RWPE2 (cell line): ENCODE measurements at regions not wholly inside any gene's neighbourhood (a gene's known extent, or its start where the extent isn't known, plus 50 kb on each side); places are given as distances from the start of the nearest gene placed in this dataset.

Experiments used
- ATAC-seq: fragments of 200-7000 bp; cut with Tn5 transposase; 3 replicates; pipeline ENCODE4 v1.9.1; 2021; ENCODE audit warnings: low read depth
- DNase-seq: peaks from one replicate; pipeline ENCODE4 v3.0.0-alpha.2; 2020; ENCODE audit warnings: low spot score
- H3K27ac ChIP-seq: fragments of 450-650 bp; 2 replicates; pipeline ENCODE4 v1.5.1; 2017; ENCODE audit warnings: mild to moderate bottlenecking; ENCODE audit not compliant: poor library complexity, severe bottlenecking
- H3K27me3 ChIP-seq: fragments of 250-450 bp; sonication (Bioruptor Pico); 2 replicates; pipeline ENCODE4 v1.5.1; 2021; ENCODE audit warnings: mild to moderate bottlenecking, moderate library complexity; ENCODE audit not compliant: insufficient read depth, poor library complexity, severe bottlenecking
- H3K36me3 ChIP-seq: fragments of 250-450 bp; sonication (Bioruptor Pico); 2 replicates; pipeline ENCODE4 v1.5.1; 2020; ENCODE audit warnings: low read depth, mild to moderate bottlenecking, moderate library complexity
- H3K4me1 ChIP-seq: fragments of 250-450 bp; sonication (Bioruptor Pico); 2 replicates; pipeline ENCODE4 v1.5.1; 2021; ENCODE audit warnings: mild to moderate bottlenecking, moderate library complexity; ENCODE audit not compliant: insufficient read depth, poor library complexity, severe bottlenecking
- H3K4me3 ChIP-seq: fragments of 250-450 bp; sonication (Bioruptor Pico); 2 replicates; pipeline ENCODE4 v1.5.1; 2021; ENCODE audit warnings: mild to moderate bottlenecking, moderate library complexity; ENCODE audit not compliant: severe bottlenecking
- H3K9me3 ChIP-seq: fragments of 250-450 bp; sonication (Bioruptor Pico); 2 replicates; pipeline ENCODE4 v1.5.1; 2021; ENCODE audit warnings: mild to moderate bottlenecking, moderate library complexity; ENCODE audit not compliant: severe bottlenecking
- CTCF ChIP-seq: fragments of 450-650 bp; IDR thresholded peaks from one replicate; pipeline ENCODE4 v1.5.1; 2017; ENCODE audit warnings: mild to moderate bottlenecking, moderate library complexity; ENCODE audit not compliant: poor library complexity, severe bottlenecking

- H3K27ac ChIP-seq = no peak overlapping the region
- H3K27me3 ChIP-seq = no peaks in the 10 kb centered on the region
- no peaks in the 10 kb centered on the region for H3K36me3 ChIP-seq
- H3K9me3 ChIP-seq = peaks cover 2% of the 10 kb centered on the region
- no peak for TF ChIP-seq CTCF
- no peaks in the 10 kb centered on the region for H3K4me1 ChIP-seq
- DNase-seq = peak; percentile 23
- H3K4me3 ChIP-seq = no peak overlapping the region
- no peak for ATAC-seq
Measured at GRCh38 chr1:4106731-4107130, 206.7 kb upstream of the C1orf174 start.

- Histone ChIP-seq H3K36me3 (no peaks in the 10 kb centered on the region), H3K9me3 (peaks cover under 1% of the 10 kb centered on the region), H3K27ac (no peak overlapping the region), H3K27me3 (no peaks in the 10 kb centered on the region), H3K4me1 (no peaks in the 10 kb centered on the region), H3K4me3 (no peak overlapping the region)
- ATAC-seq (no peak), DNase-seq (no peak)
- TF ChIP-seq CTCF = no peak
Measured at GRCh38 chr1:4107291-4107690, 207.2 kb upstream of the C1orf174 start.

GRCh38 chr1:4108331-4108730 lies 208.3 kb upstream of the C1orf174 start:
- Histone ChIP-seq H3K4me1 (no peaks in the 10 kb centered on the region), H3K9me3 (no peaks in the 10 kb centered on the region), H3K27me3 (no peaks in the 10 kb centered on the region), H3K36me3 (no peaks in the 10 kb centered on the region), H3K27ac (no peak overlapping the region), H3K4me3 (no peak overlapping the region)
- TF ChIP-seq CTCF = no peak
- ATAC-seq (no peak), DNase-seq (peak; percentile 19)

- TF ChIP-seq CTCF = no peak
- Histone ChIP-seq H3K4me1 (no peaks in the 10 kb centered on the region), H3K27me3 (no peaks in the 10 kb centered on the region), H3K4me3 (no peak overlapping the region), H3K27ac (no peak overlapping the region), H3K36me3 (no peaks in the 10 kb centered on the region), H3K9me3 (no peaks in the 10 kb centered on the region)
- peak; percentile 47 for DNase-seq
- no peak for ATAC-seq
Measured at GRCh38 chr1:4108758-4109627, 208.9 kb upstream of the C1orf174 start.

- no peak overlapping the region for H3K27ac ChIP-seq
- DNase-seq (no peak), ATAC-seq (no peak)
- H3K9me3 ChIP-seq = no peaks in the 10 kb centered on the region
- H3K4me3 ChIP-seq = no peak overlapping the region
- H3K27me3 ChIP-seq = no peaks in the 10 kb centered on the region
- no peaks in the 10 kb centered on the region for H3K36me3 ChIP-seq
- H3K4me1 ChIP-seq = no peaks in the 10 kb centered on the region
- TF ChIP-seq CTCF = no peak
Measured at GRCh38 chr1:4109628-4109940, 209.5 kb upstream of the C1orf174 start.
